H9 (cell line): ENCODE measurements at regions not wholly inside any gene's neighbourhood (a gene's known extent, or its start where the extent isn't known, plus 50 kb on each side); places are given as distances from the start of the nearest gene placed in this dataset.

Source experiments
- DNase-seq: peaks from one replicate; pipeline ENCODE4 v3.0.0-alpha.2; 2017
- H2AFZ ChIP-seq: one replicate; pipeline ENCODE4 v1.6.1; 2013; ENCODE audit warnings: mild to moderate bottlenecking, low read length, control low read depth, moderate library complexity
- H2AK5ac ChIP-seq: 2 replicates; pipeline ENCODE4 v1.6.1; 2013; ENCODE audit warnings: low read length, control low read depth, mixed read lengths; ENCODE audit not compliant: insufficient read length
- H2BK120ac ChIP-seq: one replicate; pipeline ENCODE4 v1.6.1; 2013; ENCODE audit warnings: low read depth, mild to moderate bottlenecking, low read length, control low read depth, inconsistent platforms; ENCODE audit not compliant: poor library complexity, severe bottlenecking
- H2BK12ac ChIP-seq: 2 replicates; pipeline ENCODE4 v1.6.1; 2013; ENCODE audit warnings: low read length, control low read depth, mixed read lengths, low read depth; ENCODE audit not compliant: insufficient read length
- H2BK15ac ChIP-seq: 2 replicates; pipeline ENCODE4 v1.6.1; 2013; ENCODE audit warnings: low read depth, low read length, control low read depth
- H2BK20ac ChIP-seq: one replicate; pipeline ENCODE4 v1.6.1; 2013; ENCODE audit warnings: low read depth, mild to moderate bottlenecking, low read length, control low read depth, inconsistent platforms; ENCODE audit not compliant: poor library complexity, severe bottlenecking
- H2BK5ac ChIP-seq: 2 replicates; pipeline ENCODE4 v1.6.1; 2013; ENCODE audit warnings: low read length, control low read depth, mixed read lengths; ENCODE audit not compliant: insufficient read length
- H3K14ac ChIP-seq: 2 replicates; pipeline ENCODE4 v1.6.1; 2013; ENCODE audit warnings: low read length, control low read depth; ENCODE audit not compliant: insufficient read depth
- H3K18ac ChIP-seq: 2 replicates; pipeline ENCODE4 v1.6.1; 2013; ENCODE audit warnings: low read depth, mild to moderate bottlenecking, mixed read lengths, low read length, control low read depth; ENCODE audit not compliant: insufficient read length
- H3K23ac ChIP-seq: 2 replicates; pipeline ENCODE4 v1.6.1; 2013; ENCODE audit warnings: low read length, control low read depth, mixed read lengths, low read depth; ENCODE audit not compliant: insufficient read length
- H3K23me2 ChIP-seq: 2 replicates; pipeline ENCODE4 v1.6.1; 2013; ENCODE audit warnings: low read depth, mild to moderate bottlenecking, mixed read lengths, low read length, control low read depth; ENCODE audit not compliant: insufficient read length, poor library complexity, severe bottlenecking
- H3K27ac ChIP-seq: 2 replicates; pipeline ENCODE4 v1.5.1; 2013; ENCODE audit warnings: low read length, control low read depth, mixed read lengths, low read depth; ENCODE audit not compliant: insufficient read length
- H3K27me3 ChIP-seq: 2 replicates; pipeline ENCODE4 v1.6.1; 2013; ENCODE audit warnings: low read length, control low read depth, inconsistent platforms; ENCODE audit not compliant: insufficient read depth
- H3K4ac ChIP-seq: 2 replicates; pipeline ENCODE4 v1.6.1; 2013; ENCODE audit warnings: low read depth, mild to moderate bottlenecking, control low read depth, inconsistent platforms, low read length, moderate library complexity
- H3K4me1 ChIP-seq: 2 replicates; pipeline ENCODE4 v1.6.1; 2013; ENCODE audit warnings: low read length, control low read depth, inconsistent platforms; ENCODE audit not compliant: insufficient read depth
- H3K4me2 ChIP-seq: 2 replicates; pipeline ENCODE4 v1.6.1; 2013; ENCODE audit warnings: low read length, control low read depth, mixed read lengths; ENCODE audit not compliant: insufficient read length, insufficient read depth
- H3K56ac ChIP-seq: 2 replicates; pipeline ENCODE4 v1.6.1; 2013; ENCODE audit warnings: low read depth, mild to moderate bottlenecking, mixed read lengths, low read length, control low read depth; ENCODE audit not compliant: insufficient read length
- H3K79me1 ChIP-seq: 2 replicates; pipeline ENCODE4 v1.6.1; 2013; ENCODE audit warnings: low read depth, mild to moderate bottlenecking, moderate library complexity, low read length, control low read depth, inconsistent platforms; ENCODE audit not compliant: insufficient read depth, poor library complexity, severe bottlenecking
- H3K79me2 ChIP-seq: 2 replicates; pipeline ENCODE4 v1.6.1; 2013; ENCODE audit warnings: low read length, control low read depth, inconsistent platforms; ENCODE audit not compliant: insufficient read depth
- H3K9ac ChIP-seq: 2 replicates; pipeline ENCODE4 v1.6.1; 2013; ENCODE audit warnings: low read length, control low read depth, mixed read lengths; ENCODE audit not compliant: insufficient read length; ENCODE audit errors: extremely low read depth
- H3K9me3 ChIP-seq: one replicate; pipeline ENCODE4 v1.6.1; 2013; ENCODE audit warnings: low read depth, low read length, inconsistent platforms; ENCODE audit not compliant: control insufficient read depth
- H3T11ph ChIP-seq: one replicate; pipeline ENCODE4 v1.6.1; 2013; ENCODE audit warnings: mild to moderate bottlenecking, low read length, control low read depth, inconsistent platforms
- H4K20me1 ChIP-seq: one replicate; pipeline ENCODE4 v1.6.1; 2013; ENCODE audit not compliant: control insufficient read depth, insufficient read length, insufficient read depth
- H4K5ac ChIP-seq: 2 replicates; pipeline ENCODE4 v1.6.1; 2013; ENCODE audit warnings: low read depth, mild to moderate bottlenecking, mixed read lengths, low read length, control low read depth; ENCODE audit not compliant: insufficient read length
- H4K8ac ChIP-seq: replicated peaks from 2 replicates; pipeline ENCODE4 v1.6.1; 2013; ENCODE audit warnings: low read length, control low read depth, mixed read lengths, low read depth; ENCODE audit not compliant: insufficient read length
- H4K91ac ChIP-seq: 2 replicates; pipeline ENCODE4 v1.6.1; 2013; ENCODE audit warnings: low read depth, mild to moderate bottlenecking, moderate library complexity, mixed read lengths, low read length, control low read depth; ENCODE audit not compliant: insufficient read length
- H3K27ac Mint-ChIP-seq, 3 experiments: 2 replicates in 2 of 3; 3 replicates in 1 of 3; pipeline ENCODE4 v1.8.0; 2020 to 2021; ENCODE audit warnings: mixed read lengths in 3 of 3, mild to moderate bottlenecking in 1 of 3, moderate library complexity in 1 of 3
- H3K27me3 Mint-ChIP-seq: 2 replicates; pipeline ENCODE4 v1.8.0; 2021; ENCODE audit warnings: low read depth, mild to moderate bottlenecking, moderate library complexity, mixed read lengths
- H3K36me3 Mint-ChIP-seq, 3 experiments: 2 replicates in 2 of 3; 3 replicates in 1 of 3; pipeline ENCODE4 v1.8.0; 2020 to 2021; ENCODE audit warnings: low read depth in 3 of 3, mixed read lengths in 3 of 3; ENCODE audit not compliant: insufficient read depth in 1 of 3
- H3K4me1 Mint-ChIP-seq, 2 experiments: 2 replicates each; pipeline ENCODE4 v1.8.0; 2020; ENCODE audit warnings: mixed read lengths in 2 of 2
- H3K4me3 Mint-ChIP-seq, 2 experiments: 2 replicates in 1 of 2; 3 replicates in 1 of 2; pipeline ENCODE4 v1.8.0; 2020 to 2021; ENCODE audit warnings: mild to moderate bottlenecking in 2 of 2, mixed read lengths in 2 of 2, moderate library complexity in 1 of 2
- H3K9me3 Mint-ChIP-seq, 2 experiments: 2 replicates in 1 of 2; 3 replicates in 1 of 2; pipeline ENCODE4 v1.8.0; 2020; ENCODE audit warnings: mild to moderate bottlenecking in 2 of 2, mixed read lengths in 2 of 2, moderate library complexity in 1 of 2
- WGBS: extraction: QIAGEN DNeasy Blood & Tissue Kit; methylation state at CpG from one replicate; pipeline ENCODE4 v1.1.7; 2013; ENCODE audit warnings: missing lambda C conversion rate, low lambda C conversion rate, mixed read lengths; ENCODE audit not compliant: insufficient read length; ENCODE audit errors: extremely low coverage; 5-methylcytosine and 5-hydroxymethylcytosine counted together
- TF ChIP-seq, protein P1 (sequence below): fragments of 200-600 bp; sonication (generic); conservative IDR thresholded peaks from 3 replicates; pipeline ENCODE4 v1.8.0; 2021; ENCODE audit warnings: antibody characterized with exemption, mild to moderate bottlenecking

DNA sequence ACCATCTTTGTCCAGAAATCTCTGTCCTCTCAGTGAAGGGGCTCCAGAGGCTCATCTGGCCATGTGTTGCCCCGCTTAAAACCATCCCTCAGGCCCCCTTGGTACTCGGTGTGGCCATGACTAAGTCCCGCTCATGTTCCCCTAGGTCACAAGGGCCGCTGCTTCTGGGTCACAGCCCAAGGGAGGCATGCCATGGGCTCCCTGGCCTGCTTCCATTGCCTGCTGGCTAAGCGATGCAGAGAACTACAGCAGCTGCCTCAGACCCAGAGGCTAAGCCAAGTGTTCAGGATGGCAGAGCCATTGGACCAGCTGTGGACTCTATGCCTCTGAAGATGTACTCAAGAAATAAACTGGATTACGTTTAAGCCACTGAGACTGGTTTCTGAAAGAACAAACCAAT lies 95.5 kb downstream of the ZFP64 start:
- no peak for DNase-seq
- Histone ChIP-seq H3K56ac (no peak overlapping the region), H4K5ac (no peak overlapping the region), H3K9me3 (no peaks in the 10 kb centered on the region), H3K27me3 (peaks cover 6% of the 10 kb centered on the region; the same call in 1 of the 2 replicates), H3K27ac (no peak overlapping the region), H2AFZ (no peak overlapping the region), H2BK20ac (no peak overlapping the region), H3K79me2 (no peaks in the 10 kb centered on the region), H4K20me1 (no peaks in the 10 kb centered on the region), H3K79me1 (no peaks in the 10 kb centered on the region), H2AK5ac (no peak overlapping the region), H3K4ac (no peak overlapping the region), H3K4me2 (no peak overlapping the region), H3K9ac (no peak overlapping the region), H3T11ph (no peak overlapping the region), H3K18ac (no peak overlapping the region), H2BK120ac (no peak overlapping the region), H2BK12ac (no peak overlapping the region), H3K23ac (no peak overlapping the region), H4K8ac (no peak overlapping the region), H3K4me1 (no peaks in the 10 kb centered on the region; the same call in 1 of the 2 replicates), H2BK5ac (no peak overlapping the region), H3K14ac (no peak overlapping the region), H3K23me2 (no peaks in the 10 kb centered on the region), H2BK15ac (no peak overlapping the region), H4K91ac (no peak overlapping the region)
- H3K4me3 Mint-ChIP-seq = no peak overlapping the region
- no CpG with 5 or more reads among the region's 6 CpGs for WGBS
- peaks cover 28% of the 10 kb centered on the region for H3K27me3 Mint-ChIP-seq
- TF ChIP-seq, protein P1, sequence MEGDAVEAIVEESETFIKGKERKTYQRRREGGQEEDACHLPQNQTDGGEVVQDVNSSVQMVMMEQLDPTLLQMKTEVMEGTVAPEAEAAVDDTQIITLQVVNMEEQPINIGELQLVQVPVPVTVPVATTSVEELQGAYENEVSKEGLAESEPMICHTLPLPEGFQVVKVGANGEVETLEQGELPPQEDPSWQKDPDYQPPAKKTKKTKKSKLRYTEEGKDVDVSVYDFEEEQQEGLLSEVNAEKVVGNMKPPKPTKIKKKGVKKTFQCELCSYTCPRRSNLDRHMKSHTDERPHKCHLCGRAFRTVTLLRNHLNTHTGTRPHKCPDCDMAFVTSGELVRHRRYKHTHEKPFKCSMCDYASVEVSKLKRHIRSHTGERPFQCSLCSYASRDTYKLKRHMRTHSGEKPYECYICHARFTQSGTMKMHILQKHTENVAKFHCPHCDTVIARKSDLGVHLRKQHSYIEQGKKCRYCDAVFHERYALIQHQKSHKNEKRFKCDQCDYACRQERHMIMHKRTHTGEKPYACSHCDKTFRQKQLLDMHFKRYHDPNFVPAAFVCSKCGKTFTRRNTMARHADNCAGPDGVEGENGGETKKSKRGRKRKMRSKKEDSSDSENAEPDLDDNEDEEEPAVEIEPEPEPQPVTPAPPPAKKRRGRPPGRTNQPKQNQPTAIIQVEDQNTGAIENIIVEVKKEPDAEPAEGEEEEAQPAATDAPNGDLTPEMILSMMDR = no peak
- no peaks in the 10 kb centered on the region for H3K9me3 Mint-ChIP-seq
- H3K4me1 Mint-ChIP-seq = peaks cover 13 to 15% of the 10 kb centered on the region in 2 experiments
- no peak overlapping the region for H3K27ac Mint-ChIP-seq
- peaks cover 19 to 40% (median 30%) of the 10 kb centered on the region in 3 experiments for H3K36me3 Mint-ChIP-seq
